ENCODE measurements at regions not wholly inside any gene's neighbourhood (a gene's known extent, or its start where the extent isn't known, plus 50 kb on each side); places are given as distances from the start of the nearest gene placed in this dataset.

DNA sequence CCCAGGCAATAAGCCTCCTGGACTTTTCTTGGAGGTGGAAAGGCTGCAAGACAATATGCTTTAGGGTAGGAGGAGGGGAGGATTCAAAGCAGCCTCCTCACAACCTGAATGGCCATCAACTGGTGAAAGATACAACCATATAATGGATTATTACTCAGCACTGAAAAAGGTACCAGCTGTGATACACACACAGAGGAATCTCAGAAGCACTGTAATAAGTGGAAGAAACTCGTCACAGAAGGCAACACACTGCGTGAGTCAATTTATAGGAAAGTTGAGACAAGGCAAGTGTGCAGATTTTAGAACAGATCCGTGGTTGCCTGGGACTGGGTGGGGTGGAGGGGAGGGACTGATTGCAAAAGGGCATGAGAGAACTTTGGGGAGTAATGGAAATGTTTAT lies 64.9 kb upstream of the ZBTB40 start (continued):
- TF ChIP-seq, protein P1, sequence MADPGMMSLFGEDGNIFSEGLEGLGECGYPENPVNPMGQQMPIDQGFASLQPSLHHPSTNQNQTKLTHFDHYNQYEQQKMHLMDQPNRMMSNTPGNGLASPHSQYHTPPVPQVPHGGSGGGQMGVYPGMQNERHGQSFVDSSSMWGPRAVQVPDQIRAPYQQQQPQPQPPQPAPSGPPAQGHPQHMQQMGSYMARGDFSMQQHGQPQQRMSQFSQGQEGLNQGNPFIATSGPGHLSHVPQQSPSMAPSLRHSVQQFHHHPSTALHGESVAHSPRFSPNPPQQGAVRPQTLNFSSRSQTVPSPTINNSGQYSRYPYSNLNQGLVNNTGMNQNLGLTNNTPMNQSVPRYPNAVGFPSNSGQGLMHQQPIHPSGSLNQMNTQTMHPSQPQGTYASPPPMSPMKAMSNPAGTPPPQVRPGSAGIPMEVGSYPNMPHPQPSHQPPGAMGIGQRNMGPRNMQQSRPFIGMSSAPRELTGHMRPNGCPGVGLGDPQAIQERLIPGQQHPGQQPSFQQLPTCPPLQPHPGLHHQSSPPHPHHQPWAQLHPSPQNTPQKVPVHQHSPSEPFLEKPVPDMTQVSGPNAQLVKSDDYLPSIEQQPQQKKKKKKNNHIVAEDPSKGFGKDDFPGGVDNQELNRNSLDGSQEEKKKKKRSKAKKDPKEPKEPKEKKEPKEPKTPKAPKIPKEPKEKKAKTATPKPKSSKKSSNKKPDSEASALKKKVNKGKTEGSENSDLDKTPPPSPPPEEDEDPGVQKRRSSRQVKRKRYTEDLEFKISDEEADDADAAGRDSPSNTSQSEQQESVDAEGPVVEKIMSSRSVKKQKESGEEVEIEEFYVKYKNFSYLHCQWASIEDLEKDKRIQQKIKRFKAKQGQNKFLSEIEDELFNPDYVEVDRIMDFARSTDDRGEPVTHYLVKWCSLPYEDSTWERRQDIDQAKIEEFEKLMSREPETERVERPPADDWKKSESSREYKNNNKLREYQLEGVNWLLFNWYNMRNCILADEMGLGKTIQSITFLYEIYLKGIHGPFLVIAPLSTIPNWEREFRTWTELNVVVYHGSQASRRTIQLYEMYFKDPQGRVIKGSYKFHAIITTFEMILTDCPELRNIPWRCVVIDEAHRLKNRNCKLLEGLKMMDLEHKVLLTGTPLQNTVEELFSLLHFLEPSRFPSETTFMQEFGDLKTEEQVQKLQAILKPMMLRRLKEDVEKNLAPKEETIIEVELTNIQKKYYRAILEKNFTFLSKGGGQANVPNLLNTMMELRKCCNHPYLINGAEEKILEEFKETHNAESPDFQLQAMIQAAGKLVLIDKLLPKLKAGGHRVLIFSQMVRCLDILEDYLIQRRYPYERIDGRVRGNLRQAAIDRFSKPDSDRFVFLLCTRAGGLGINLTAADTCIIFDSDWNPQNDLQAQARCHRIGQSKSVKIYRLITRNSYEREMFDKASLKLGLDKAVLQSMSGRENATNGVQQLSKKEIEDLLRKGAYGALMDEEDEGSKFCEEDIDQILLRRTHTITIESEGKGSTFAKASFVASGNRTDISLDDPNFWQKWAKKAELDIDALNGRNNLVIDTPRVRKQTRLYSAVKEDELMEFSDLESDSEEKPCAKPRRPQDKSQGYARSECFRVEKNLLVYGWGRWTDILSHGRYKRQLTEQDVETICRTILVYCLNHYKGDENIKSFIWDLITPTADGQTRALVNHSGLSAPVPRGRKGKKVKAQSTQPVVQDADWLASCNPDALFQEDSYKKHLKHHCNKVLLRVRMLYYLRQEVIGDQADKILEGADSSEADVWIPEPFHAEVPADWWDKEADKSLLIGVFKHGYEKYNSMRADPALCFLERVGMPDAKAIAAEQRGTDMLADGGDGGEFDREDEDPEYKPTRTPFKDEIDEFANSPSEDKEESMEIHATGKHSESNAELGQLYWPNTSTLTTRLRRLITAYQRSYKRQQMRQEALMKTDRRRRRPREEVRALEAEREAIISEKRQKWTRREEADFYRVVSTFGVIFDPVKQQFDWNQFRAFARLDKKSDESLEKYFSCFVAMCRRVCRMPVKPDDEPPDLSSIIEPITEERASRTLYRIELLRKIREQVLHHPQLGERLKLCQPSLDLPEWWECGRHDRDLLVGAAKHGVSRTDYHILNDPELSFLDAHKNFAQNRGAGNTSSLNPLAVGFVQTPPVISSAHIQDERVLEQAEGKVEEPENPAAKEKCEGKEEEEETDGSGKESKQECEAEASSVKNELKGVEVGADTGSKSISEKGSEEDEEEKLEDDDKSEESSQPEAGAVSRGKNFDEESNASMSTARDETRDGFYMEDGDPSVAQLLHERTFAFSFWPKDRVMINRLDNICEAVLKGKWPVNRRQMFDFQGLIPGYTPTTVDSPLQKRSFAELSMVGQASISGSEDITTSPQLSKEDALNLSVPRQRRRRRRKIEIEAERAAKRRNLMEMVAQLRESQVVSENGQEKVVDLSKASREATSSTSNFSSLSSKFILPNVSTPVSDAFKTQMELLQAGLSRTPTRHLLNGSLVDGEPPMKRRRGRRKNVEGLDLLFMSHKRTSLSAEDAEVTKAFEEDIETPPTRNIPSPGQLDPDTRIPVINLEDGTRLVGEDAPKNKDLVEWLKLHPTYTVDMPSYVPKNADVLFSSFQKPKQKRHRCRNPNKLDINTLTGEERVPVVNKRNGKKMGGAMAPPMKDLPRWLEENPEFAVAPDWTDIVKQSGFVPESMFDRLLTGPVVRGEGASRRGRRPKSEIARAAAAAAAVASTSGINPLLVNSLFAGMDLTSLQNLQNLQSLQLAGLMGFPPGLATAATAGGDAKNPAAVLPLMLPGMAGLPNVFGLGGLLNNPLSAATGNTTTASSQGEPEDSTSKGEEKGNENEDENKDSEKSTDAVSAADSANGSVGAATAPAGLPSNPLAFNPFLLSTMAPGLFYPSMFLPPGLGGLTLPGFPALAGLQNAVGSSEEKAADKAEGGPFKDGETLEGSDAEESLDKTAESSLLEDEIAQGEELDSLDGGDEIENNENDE (IDR thresholded peaks at IDR 0.05; ENCODE audit: insufficient replicate concordance, low read length), result no peak
- TF ChIP-seq TAF7 (optimal IDR thresholded peaks at IDR 0.05; ENCODE audit: borderline replicate concordance, low read depth, low read length), result no peak
- TF ChIP-seq NRF1 (IDR thresholded peaks at IDR 0.05; ENCODE audit: low read depth, low read length), result no peak
- TF ChIP-seq SP4 (IDR thresholded peaks at IDR 0.05; ENCODE audit: low read length), result no peak
- TF ChIP-seq EGR1 (IDR thresholded peaks at IDR 0.05; ENCODE audit: borderline replicate concordance, low read depth, low read length), result no peak

All from H1 (cell line).